Hepatocyte (in vitro differentiated cells): ENCODE measurements at regions not wholly inside any gene's neighbourhood (a gene's known extent, or its start where the extent isn't known, plus 50 kb on each side); places are given as distances from the start of the nearest gene placed in this dataset.

Experiments used
- EZH2 ChIP-seq: fragments of 200-600 bp; sonication (generic); IDR thresholded peaks from 2 replicates; pipeline ENCODE4 v1.6.1; 2016; ENCODE audit warnings: antibody characterized with exemption, mild to moderate bottlenecking, borderline replicate concordance
- TF ChIP-seq, protein P1 (sequence below): fragments of 200-600 bp; sonication (generic); IDR thresholded peaks from 2 replicates; pipeline ENCODE4 v1.5.1; 2016; ENCODE audit warnings: antibody characterized with exemption, mild to moderate bottlenecking; ENCODE audit not compliant: poor library complexity

DNA sequence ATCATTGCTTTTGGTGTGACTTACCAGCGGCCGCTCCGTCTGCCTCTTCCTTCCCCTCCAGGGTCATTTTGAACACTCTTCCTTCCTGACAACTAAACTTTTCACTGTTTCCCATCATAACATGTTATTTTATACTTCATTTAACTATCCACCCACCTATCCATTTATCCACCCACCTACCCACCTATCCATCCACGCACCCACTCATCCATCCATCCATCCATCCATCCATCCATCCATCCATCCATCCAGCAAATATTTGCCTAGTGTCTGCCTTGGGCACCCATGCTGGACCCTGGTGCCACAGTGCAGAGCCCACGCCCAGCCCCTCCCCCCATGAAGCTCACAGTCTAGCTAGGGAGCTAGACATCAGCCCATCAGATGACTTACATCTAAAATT is 254.9 kb downstream of the TLE3 start:
- TF ChIP-seq, protein P1, sequence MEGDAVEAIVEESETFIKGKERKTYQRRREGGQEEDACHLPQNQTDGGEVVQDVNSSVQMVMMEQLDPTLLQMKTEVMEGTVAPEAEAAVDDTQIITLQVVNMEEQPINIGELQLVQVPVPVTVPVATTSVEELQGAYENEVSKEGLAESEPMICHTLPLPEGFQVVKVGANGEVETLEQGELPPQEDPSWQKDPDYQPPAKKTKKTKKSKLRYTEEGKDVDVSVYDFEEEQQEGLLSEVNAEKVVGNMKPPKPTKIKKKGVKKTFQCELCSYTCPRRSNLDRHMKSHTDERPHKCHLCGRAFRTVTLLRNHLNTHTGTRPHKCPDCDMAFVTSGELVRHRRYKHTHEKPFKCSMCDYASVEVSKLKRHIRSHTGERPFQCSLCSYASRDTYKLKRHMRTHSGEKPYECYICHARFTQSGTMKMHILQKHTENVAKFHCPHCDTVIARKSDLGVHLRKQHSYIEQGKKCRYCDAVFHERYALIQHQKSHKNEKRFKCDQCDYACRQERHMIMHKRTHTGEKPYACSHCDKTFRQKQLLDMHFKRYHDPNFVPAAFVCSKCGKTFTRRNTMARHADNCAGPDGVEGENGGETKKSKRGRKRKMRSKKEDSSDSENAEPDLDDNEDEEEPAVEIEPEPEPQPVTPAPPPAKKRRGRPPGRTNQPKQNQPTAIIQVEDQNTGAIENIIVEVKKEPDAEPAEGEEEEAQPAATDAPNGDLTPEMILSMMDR = no peak
- TF ChIP-seq EZH2 = no peak
